Nephron progenitor cell (in vitro differentiated cells): ENCODE measurements at regions not wholly inside any gene's neighbourhood (a gene's known extent, or its start where the extent isn't known, plus 50 kb on each side); places are given as distances from the start of the nearest gene placed in this dataset.

Source experiments
- DNase-seq: peaks from one replicate; pipeline ENCODE4 v3.0.0; 2021
- H3K27ac Mint-ChIP-seq: 2 replicates; pipeline ENCODE4 v1.8.0; 2021; ENCODE audit warnings: mild to moderate bottlenecking, moderate library complexity, mixed read lengths
- H3K27me3 Mint-ChIP-seq: 2 replicates; pipeline ENCODE4 v1.8.0; 2021; ENCODE audit warnings: mild to moderate bottlenecking, low read depth, mixed read lengths; ENCODE audit not compliant: poor library complexity
- H3K36me3 Mint-ChIP-seq: 2 replicates; pipeline ENCODE4 v1.8.0; 2021; ENCODE audit warnings: low read depth, mixed read lengths
- H3K4me1 Mint-ChIP-seq: 2 replicates; pipeline ENCODE4 v1.8.0; 2021; ENCODE audit warnings: mixed read lengths
- H3K4me3 Mint-ChIP-seq: 2 replicates; pipeline ENCODE4 v1.8.0; 2021; ENCODE audit warnings: mild to moderate bottlenecking, moderate library complexity, mixed read lengths
- H3K9me3 Mint-ChIP-seq: 2 replicates; pipeline ENCODE4 v1.8.0; 2021; ENCODE audit warnings: mild to moderate bottlenecking, moderate library complexity, mixed read lengths
- TF ChIP-seq, protein P1 (sequence below): fragments of 200-600 bp; sonication (generic); IDR thresholded peaks from 2 replicates; pipeline ENCODE4 v1.5.0; 2021; ENCODE audit warnings: antibody characterized with exemption

DNA sequence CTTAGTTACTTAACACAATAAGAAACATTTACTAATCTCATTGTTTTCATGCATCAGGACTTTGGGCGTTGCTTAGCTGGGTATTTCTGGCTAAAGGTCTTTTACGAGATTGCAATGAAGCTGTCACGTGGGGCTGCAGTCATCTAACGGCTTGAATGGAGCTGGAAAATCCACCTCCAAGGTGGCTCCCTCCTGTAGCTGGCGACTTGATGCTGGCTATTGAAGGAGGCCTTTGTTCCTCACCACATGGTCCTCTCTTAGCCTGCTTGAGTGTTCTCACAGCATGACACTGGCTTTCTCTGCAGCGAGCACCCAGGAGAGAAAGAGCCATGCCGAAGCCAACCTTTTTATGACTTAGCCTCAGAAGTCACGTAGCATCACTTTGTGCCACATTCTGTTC lies 92.0 kb downstream of the NHLRC3 start:
- H3K27ac Mint-ChIP-seq = no peak overlapping the region
- H3K9me3 Mint-ChIP-seq = peaks cover 10% of the 10 kb centered on the region
- peaks cover 24% of the 10 kb centered on the region for H3K4me1 Mint-ChIP-seq
- DNase-seq = no peak
- TF ChIP-seq, protein P1, sequence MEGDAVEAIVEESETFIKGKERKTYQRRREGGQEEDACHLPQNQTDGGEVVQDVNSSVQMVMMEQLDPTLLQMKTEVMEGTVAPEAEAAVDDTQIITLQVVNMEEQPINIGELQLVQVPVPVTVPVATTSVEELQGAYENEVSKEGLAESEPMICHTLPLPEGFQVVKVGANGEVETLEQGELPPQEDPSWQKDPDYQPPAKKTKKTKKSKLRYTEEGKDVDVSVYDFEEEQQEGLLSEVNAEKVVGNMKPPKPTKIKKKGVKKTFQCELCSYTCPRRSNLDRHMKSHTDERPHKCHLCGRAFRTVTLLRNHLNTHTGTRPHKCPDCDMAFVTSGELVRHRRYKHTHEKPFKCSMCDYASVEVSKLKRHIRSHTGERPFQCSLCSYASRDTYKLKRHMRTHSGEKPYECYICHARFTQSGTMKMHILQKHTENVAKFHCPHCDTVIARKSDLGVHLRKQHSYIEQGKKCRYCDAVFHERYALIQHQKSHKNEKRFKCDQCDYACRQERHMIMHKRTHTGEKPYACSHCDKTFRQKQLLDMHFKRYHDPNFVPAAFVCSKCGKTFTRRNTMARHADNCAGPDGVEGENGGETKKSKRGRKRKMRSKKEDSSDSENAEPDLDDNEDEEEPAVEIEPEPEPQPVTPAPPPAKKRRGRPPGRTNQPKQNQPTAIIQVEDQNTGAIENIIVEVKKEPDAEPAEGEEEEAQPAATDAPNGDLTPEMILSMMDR = no peak
- no peak overlapping the region for H3K4me3 Mint-ChIP-seq
- H3K27me3 Mint-ChIP-seq = no peaks in the 10 kb centered on the region
- H3K36me3 Mint-ChIP-seq = peaks cover 9% of the 10 kb centered on the region

DNA sequence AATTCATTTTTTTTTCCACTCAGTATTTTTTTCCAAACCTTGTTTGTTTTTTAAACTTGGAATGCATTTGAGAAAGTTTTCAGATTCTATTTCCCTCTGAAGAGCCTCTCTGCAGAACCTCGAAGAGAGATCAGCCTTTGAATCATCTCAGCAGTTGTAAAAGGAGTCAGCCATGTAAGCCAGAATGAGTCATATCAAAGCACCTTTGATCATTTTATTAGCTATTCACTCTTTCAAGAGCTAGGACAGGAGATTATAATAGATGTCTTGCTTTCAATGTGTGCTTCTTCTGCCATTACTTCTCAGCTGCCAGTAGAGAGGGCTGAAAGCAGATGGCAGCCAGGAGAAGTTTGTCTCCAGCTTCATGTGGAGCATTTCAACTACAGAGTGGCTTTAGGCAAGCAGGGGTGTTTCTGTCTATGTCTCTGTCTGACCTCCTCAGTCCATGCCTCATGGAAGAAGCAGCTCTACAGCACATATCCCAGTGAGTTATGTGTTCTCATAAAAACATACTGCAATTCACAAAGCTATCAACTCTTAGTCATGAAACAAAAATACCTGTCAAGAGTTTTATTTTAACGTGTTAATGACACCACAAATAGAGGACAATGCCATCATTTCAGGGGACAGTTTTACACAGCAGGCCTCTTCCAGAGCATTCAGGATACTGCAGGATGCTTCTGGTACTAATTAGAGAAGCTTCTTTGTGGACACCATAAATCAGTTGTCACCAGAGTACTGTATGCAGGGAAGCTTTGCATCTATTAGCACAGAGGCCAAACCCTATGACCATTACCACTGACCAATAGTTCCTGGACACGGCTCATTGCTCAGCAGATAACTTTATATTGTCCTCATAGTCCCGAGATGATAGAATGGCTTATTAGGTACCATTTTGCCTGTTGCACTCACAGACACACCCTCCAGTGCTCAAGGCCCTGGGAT lies 94.3 kb downstream of the NHLRC3 start:
- Mint-ChIP-seq H3K27ac (peak overlapping the region; percentile 73), H3K36me3 (peaks cover 9% of the 10 kb centered on the region), H3K9me3 (peaks cover 10% of the 10 kb centered on the region), H3K4me1 (peaks cover 24% of the 10 kb centered on the region), H3K4me3 (no peak overlapping the region), H3K27me3 (no peaks in the 10 kb centered on the region)
- TF ChIP-seq, protein P1 = no peak
- no peak for DNase-seq

DNA sequence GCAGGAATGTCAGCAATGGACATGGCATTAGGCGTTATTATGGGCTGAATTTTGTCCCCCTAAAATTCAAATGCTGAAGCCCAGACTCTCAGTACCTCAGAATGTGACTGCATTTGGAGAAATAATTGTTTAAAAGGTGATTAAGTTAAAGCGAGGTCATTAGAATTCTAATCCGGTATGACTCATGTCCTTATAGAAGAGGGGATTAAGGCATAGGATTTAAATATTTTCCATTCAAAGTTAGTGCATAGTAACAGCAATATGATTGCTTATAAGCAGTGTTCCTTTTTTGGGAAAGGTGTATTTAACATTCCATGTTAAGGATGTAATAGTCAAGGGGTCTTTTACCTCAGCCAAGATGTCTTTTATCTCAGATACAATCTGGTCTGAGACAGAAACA lies 95.5 kb downstream of the NHLRC3 start:
- H3K4me1 Mint-ChIP-seq = peaks cover 24% of the 10 kb centered on the region
- H3K36me3 Mint-ChIP-seq = peaks cover 9% of the 10 kb centered on the region
- no peak overlapping the region for H3K27ac Mint-ChIP-seq
- peaks cover 10% of the 10 kb centered on the region for H3K9me3 Mint-ChIP-seq
- no peaks in the 10 kb centered on the region for H3K27me3 Mint-ChIP-seq
- TF ChIP-seq, protein P1 = no peak
- H3K4me3 Mint-ChIP-seq = no peak overlapping the region
- no peak for DNase-seq

DNA sequence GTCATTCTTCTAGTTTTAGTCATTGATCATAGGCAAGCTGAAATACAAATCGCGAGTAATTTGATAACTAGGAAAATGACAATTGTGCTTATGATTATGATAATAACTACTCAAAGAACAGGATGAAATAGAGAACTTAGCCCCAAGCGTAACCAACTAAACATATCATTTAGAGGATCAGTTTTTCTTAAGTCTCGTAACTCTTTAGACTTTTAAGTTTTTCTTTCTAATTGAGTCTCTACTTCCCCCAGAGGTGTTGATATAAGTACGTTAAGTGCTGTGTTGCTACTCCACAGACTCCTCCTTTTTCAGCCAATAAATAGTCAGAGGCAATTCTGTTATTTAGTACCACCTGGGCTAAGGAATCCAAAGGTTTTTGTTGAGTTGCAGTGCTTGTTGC lies 96.3 kb downstream of the NHLRC3 start:
- TF ChIP-seq, protein P1 = no peak
- H3K27me3 Mint-ChIP-seq = no peaks in the 10 kb centered on the region
- peaks cover 7% of the 10 kb centered on the region for H3K36me3 Mint-ChIP-seq
- H3K27ac Mint-ChIP-seq = no peak overlapping the region
- peaks cover 24% of the 10 kb centered on the region for H3K4me1 Mint-ChIP-seq
- no peak overlapping the region for H3K4me3 Mint-ChIP-seq
- H3K9me3 Mint-ChIP-seq = peaks cover 6% of the 10 kb centered on the region
- DNase-seq = no peak

DNA sequence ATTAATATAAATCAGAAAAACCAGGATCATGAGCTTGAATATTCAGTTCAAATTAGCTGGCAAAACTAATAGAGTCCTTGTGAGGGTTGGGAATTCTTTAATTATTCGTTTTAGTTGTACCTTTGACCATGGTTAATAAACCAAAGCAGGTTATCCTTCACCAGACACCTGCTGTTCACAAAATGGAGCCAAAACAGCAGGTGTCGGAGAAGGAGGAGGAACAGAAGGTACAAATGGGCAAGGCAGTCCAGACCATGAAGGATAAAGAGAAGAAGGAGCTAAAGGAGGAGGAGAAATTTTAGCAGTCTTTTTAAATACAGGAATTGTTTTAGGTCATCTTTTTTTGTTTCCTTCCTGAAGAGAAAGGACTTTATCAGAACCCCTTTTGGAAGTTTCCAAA lies 106.1 kb downstream of the NHLRC3 start:
- Mint-ChIP-seq H3K9me3 (peaks cover 9% of the 10 kb centered on the region), H3K4me3 (no peak overlapping the region), H3K36me3 (no peaks in the 10 kb centered on the region), H3K4me1 (no peaks in the 10 kb centered on the region), H3K27me3 (peaks cover 3% of the 10 kb centered on the region), H3K27ac (no peak overlapping the region)
- TF ChIP-seq, protein P1 = no peak
- DNase-seq = no peak
